HG03521 (cell line): ENCODE measurements at regions not wholly inside any gene's neighbourhood (a gene's known extent, or its start where the extent isn't known, plus 50 kb on each side); places are given as distances from the start of the nearest gene placed in this dataset.

Experiments used
- ATAC-seq: cut with Tn5 transposase; IDR thresholded peaks from one replicate; pipeline ENCODE4 v1.9.1; 2021; ENCODE audit warnings: mild to moderate bottlenecking, moderate library complexity; ENCODE audit not compliant: unreplicated experiment

DNA sequence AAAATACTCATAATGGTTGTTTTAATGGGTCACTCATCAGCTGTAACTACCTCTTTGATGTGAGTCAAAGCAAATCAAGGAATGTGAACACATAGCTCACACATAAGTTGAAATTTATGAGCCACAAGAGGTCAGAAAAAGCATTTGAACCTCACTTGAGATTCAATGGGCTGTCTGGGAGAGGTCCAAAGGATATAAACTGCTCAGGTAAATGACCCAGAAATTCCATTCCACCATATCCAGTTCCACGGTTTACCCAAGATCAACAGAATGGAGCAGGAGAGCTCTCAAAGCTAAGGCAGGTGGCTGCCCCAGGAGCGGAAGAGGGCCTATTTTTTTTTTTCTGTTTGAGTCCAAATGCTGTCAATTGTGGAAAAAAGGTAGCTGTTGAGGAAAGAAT is 464.1 kb downstream of the TNS1 start:
- ATAC-seq: no peak

DNA sequence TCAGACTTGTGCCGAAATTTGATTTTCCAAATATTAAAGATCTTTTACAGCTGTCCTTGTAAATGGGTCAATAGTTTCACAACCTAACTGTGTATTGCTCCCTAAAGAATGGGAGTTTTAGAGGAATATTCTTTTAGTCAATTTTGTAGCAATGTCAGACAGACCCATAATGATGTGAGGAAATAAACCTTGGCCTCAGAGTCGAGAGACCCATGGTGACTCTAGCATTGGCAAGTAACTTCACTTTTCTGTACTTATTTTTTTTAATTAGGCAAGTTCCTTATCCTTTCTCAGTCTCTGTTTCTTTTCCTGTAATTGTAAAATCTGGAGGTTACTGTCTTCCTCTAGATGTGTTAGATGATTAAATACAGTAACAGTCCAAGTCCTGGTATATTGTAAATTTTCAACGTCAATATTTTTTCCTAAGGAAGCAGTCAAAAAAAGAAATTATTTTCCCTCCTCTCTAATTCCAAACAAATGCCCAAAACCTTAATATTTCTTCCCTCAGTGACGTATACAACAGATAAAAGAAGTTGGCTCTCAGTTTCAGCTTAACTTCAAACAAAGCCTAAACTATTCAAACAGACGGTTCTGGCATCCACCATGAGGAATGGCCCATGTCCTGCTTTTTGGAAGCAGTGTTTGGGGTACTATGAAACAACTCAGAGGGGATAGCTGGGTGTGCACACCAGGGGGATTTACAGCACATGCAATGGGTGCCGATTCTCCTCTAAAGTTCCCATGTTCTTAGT is 466.7 kb downstream of the TNS1 start:
- ATAC-seq: no peak

DNA sequence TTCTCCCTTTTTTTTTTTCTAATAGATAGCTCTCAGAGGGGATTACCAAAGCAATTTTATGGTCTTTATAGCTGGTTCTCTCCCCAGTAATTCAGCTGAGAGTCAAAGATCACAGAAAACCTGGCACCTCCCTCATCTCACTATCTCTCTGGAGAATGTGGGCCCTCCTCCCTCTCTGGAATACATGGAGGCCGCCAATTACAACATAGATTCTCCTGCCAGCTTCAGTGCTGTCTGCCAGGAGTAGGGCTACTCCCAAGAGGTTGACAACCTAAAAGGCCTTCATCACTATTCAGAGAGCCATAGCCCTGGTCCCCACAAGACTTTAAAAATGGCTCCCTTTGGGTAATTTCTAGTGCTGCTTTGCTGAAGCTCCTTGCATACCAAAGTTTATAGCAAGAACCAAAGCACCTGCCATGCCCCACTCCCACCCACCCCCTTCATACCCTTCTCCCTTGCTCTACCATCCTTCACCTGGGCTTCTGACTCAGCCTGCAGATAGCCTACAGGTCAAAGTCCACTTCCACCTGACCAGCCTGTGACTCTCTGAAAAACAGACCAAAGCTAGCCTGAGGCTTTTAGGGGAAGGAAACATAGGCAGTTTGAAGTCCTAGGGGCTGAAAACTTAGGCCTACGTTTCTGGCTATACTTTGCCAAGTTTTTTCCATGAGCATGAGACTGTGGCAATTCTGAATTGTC is 472.3 kb downstream of the TNS1 start:
- no peak for ATAC-seq

DNA sequence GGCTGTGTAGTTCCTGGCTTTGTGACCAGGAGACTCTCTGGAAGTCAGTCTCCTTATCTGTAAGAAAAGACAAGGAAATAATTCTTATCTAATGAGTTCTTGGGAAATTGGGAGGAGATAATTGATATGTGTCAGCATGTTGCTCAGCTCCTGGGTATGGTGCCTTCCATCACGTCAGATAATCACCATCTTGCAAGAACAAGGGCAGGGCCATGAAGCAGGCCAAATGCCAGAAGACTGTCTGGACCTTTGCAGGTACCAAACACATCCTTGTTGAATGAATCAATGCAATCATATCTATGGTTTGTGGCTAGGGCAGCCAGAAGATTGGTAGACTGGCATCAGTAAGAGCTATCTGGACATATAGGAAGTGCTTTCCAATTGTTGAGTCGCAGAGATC is 473.5 kb downstream of the TNS1 start:
- ATAC-seq: no peak

DNA sequence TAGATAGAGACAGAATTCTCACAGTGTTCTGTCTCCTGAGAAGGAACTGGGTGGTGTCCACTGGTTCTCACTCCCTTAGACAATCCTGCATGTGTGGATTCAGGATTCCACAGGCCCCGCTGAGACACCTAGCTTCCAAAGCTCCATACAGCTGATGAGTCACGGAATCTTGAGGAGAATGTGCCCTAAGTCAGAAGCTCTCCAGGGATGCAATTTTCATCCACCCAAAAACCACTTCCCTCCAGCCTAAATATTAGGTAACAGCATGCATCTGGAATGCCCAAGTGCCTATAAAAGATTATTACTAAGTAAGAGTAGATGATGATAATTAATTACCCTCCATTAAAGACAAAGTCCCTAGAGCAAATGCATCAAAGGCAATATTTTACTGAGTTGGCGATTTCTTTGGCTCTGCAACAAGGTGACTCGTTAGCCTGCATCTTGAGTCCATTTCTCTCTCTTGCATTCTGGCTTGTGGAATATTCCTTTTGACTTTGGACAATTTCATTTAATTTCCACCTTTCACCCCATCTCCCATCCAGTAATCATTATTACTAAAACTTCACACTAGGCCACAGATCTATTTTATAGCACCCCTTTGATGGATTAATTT is 475.1 kb downstream of the TNS1 start:
- no peak for ATAC-seq

DNA sequence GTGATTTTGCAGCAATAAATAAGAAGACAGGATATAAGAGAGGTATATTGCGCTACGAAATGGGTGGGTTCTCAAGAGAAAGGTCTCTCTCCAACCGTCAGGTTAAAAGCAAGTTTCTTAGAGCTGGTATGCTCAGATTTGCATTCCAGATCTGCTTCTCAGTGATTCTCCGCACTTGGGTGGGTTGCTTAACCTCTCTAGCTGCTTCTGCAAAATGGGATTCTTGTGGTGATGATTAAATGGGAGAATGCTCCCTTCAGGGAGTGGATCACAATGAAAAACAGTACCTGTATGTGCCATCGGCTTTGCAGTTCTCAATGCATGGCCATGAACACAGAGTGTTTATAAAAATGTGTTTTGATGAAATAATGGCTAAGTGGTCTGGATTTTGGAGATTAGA is 477.7 kb downstream of the TNS1 start:
- no peak for ATAC-seq

DNA sequence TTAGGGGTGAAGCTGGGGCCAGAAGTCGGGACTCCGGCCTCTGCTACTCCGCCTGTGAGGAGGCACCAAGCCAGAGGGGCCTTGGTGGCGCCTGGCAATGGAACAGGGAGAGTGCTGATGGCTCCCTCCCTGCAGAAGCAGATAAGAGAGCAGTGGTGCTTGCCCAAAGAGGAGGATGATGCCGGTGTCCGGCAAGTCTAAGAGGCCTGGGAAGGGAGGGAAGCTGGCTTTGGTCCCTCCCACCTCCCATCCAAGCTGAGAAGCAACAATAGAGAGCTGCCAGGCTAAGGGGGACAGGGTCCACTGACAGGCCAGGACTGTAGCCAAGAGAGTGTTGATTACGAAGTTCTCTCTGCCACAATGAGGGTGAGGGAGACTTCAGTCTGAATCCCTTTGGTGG is 479.5 kb downstream of the TNS1 start:
- no peak for ATAC-seq

DNA sequence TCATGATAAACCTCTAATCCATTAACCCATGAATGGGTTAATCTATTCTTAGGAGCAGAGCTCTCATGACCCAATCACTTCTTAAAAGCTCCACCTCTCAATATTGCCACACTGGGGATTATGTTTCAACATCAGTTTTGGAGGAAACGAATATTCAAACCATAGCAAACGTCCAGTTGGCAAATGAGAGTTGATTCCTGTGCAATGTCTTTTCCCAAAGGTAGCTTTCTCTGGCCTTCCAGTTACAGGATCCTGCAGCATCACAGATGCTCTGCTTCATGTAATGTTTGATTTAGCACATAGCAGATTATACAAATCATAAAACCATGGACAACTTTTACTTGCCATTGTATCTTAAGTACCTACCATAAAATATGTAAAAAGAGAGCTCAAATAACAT is 481.0 kb downstream of the TNS1 start:
- ATAC-seq: no peak

DNA sequence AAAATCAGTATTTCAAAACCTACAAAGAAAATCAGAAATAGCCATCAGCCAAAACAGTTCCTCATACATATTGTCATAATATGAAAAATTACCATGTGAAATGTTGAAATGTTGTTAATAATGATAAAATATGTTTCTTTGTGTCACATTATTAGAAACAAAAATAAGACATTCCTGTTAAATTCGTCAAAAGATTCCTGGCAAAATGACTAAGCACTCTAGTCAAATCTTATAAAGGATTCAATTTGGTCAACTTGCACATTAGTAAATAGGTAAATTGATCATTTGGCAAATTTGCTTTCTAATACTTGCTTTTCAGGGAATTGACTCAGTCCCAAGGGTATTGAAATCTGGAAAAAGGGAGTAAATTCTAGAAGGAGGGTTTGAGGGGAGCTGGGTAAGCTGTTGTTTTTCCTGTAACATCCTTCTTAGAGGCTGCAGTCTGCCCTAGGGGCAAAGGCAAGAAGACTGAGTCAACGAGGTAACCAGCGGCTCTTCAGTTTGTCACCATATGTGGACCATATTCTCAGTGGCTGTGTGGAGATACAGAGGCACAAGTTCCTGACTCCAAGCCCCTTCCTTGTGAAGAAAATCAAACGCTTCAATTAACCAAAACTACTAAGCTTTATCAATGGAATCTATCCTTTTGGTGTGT is 482.3 kb downstream of the TNS1 start:
- ATAC-seq: no peak

DNA sequence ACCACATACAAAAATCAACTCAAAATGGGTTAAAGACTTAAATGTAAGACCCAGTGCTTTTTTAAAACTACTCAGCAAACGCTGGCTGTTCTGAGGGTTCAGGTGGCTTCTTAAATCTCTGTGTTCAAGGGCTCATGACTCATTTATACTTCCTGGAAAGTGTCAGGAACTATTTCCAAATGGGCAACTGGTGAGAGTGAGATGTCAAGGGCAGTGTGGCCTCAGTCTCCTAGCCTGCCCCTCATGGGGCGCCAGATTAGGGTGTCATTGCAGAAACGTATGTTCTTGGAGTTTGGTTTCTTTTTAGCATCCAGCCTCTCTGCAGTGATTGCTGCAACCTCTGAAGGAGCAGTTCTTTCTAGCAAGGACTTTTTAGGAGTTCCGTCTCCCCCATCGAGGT is 485.4 kb downstream of the TNS1 start:
- no peak for ATAC-seq

DNA sequence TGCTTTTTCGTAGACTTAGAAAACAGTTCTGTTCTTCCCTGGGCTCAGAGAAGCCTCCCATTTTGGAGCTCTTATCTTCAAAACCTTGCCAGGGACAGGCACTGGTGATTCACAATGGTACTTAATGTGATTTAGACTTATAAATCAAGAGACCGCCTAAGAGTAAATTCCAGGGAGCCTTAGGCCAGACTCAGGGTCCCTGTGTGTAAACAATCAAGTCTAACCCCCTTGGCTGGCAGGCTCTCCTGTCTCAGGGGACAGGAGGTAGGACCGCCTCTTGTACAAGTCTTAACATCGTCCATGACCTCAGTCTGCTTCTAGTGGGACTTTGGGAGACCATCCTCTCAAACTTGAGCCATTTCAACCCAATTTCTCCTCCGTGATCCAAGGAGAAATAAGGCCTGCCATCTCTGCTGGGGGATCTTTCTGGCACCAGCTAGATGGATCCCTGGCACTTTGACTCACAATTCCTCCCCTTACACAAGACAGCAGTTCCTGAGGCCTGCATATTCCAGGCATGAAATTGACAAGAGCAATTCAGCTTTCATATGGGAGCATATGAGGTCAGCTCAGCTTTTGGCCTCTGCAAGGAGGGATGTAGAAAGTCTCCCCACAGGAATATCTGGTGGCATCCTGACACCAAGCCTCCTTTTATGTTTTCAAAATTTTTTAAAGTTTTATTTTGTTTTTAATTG is 487.0 kb downstream of the TNS1 start:
- ATAC-seq: no peak

DNA sequence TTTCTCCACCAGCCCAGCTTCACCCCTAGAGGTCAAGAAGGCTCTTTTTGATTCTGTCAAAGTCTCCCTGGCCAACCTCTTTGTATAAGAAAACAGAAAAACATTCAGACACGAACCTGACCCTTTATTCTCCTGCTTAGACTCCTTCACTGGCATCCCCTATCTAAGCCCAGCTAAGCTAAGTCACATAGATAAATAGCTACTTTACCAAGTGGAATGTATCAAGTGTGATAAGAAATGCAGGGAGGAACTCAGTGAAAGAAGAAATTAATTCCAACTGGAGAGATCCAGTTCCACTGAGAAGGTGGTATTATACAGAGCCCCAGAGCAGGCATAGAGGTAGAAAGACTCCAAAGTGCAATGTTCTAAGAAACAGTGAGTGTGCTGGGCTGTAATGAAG is 489.5 kb downstream of the TNS1 start:
- ATAC-seq: no peak

DNA sequence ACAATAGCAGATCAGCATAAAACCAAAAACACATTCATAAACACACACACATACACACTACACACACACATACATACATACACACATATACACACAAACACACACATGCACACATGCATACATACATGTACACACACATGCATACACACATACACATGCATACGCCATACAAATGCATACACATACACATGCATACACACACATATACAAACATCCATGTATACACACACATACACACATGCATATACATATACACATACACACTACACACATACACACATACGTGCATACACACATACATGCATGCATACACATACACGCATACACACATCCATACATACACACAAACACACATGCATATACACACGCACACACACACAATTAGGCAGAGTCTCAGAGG is 490.1 kb downstream of the TNS1 start:
- ATAC-seq: no peak

DNA sequence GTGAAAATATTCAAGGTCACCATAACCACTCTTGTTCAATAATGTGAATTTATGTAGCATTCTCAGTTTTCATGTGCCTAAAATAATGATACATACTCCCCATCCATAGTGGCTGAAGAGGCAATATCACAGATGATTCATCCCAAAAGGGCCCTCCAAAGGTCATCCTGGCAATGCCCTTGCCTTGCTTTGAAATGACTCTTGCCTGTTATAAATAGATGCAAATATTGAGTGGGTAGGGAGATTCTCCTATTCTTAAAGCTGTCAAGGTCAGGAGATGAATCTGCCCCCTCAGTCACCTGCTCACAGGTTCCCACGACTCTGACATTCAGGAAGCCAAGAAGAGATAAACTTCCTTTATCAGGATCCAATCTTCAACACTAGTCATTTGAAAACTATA is 490.5 kb downstream of the TNS1 start:
- ATAC-seq: no peak

DNA sequence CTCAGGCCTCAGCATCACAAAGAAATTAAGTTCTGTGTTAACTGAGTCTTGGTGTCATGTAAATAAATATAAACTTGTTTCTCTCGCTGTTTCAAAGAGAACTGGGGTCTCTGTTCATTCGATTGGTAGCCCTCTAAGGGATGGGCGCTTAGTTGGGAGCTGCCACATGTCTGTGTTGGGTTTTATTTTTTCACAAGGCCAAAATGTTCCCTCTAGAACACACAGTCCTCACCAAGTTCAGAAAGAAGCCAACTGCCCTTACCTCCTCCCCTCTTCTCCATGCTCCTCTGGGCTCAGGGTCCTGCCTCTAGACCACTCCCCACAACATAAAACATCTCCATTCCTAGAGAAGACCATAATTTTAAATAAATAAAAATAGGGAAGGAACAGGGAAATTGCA is 490.9 kb downstream of the TNS1 start:
- ATAC-seq: no peak

DNA sequence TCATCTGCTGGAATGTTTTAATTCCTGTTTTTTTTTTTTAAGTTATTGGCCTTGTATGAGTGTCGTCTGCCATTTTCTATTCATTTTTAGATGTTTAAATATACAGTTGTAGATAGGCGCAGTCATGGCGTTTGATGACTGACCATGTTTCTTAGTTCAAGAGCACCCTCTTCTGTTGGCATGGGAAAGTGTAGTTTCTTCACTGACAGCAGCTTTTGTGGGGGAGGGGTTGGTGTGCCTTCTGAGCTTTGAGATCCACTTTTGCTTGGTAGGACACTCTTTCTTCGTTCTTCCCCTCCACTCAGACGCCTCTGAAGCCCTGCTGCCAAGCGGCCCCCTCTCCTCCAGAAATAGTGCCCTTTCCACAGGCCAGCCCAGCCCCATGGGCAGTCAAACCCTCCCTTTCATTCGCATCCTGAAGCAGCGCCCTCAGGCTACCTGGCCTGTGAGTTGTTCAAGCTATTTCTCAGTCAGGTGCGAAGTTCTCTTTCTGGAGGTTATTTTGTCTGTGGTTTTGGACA is 492.0 kb downstream of the TNS1 start:
- no peak for ATAC-seq

DNA sequence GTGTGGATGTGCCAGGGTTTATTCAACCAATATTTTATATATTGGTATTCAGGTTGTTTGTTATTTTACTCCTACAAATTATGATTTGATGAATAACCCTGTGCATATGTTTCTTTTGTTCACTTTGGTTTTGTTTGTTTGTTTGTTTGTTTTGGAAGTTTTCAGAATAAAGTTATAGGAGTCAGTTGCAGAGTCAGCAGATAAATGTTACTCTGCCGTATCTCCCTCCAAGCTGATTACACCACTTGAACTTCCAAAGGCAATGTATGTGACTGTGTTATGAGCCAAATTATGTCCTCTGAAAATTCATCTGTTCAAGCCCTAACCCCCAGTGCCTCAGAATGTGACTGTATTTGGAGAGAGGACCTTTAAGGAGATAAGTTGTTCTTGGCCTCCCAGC is 497.5 kb downstream of the TNS1 start:
- ATAC-seq: no peak

DNA sequence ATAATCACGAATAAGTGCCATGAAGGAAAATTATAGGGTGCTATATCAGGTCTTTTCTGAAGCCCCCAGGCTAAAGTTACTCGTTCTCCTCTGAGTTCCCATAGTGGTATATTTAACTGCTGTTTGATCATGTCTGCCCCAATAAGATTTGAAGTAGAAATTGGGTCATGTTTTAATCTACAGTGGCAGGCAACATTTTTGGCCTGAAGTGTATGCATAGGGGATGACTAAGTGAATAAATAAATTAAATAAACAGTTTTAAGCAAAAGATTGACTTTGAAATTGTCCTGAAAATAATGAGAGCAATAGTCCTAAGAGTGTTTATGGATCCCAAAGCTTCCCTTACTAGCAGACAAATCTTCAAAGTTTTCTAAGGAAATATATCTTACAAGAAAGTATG is 500.9 kb downstream of the TNS1 start:
- ATAC-seq: no peak

DNA sequence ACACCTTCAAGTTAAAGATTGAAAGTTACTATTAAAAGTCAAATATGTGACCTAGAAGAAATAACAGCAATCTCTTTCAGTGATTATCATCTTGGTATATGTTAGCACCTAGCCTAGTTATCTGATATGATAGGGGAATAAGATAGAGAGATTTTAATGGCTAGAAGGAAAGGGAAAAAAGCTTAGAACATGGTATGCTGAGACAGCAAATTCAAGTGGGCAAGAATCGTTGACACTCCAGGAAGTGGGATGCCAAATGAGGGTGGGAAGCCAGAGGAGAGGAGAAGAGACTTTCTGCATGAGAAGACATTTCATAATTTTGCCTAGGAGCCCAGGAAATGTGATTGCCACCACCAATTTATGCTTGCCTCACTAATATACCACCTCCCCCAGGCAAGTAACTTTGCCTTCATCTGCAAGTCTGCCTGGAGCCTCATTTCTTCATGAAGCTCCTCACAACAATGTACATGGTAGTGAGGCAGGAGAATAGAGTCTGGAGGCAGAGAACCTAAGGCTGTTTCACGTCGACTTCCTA is 504.9 kb downstream of the TNS1 start:
- ATAC-seq: no peak

DNA sequence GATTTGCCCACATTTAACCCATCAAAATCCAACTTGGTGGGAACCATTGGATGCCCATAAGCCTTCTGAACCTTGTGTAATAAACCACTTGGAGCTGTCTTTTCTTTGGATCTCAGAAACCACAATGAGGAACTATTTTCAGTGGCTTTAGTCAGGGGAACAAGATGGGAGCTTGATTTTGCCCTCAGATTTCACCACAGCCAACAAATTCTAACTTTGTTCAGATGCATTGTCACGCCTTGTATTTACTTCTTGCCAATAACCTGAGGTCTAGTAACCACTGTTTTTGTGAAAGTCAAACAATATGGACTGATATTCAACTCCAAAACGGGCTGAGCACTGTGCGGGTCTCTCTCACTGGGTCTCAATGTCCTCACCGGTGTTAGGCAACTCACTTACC is 508.2 kb downstream of the TNS1 start:
- no peak for ATAC-seq

DNA sequence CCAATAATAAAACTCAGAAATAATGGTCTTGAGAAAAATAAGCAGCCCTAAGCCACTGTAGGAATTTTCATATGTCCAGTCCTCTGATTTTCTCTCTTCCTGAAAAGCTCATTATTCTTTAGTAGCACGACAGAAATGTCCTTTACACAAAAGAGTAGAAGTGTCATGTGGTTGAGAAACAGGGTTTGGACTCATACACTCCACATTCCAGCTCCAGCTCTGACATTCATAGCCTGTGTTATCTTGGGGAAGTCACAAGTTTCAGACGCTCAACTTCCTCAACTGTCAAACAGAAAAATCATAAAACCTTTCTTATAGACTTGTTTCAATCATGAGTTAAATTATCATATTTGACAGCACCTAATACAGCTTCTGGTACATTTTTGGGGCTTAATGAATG is 511.5 kb downstream of the TNS1 start:
- ATAC-seq: no peak
